ENCODE measurements at regions not wholly inside any gene's neighbourhood (a gene's known extent, or its start where the extent isn't known, plus 50 kb on each side); places are given as distances from the start of the nearest gene placed in this dataset.

GRCh38 chr4:3823496-3824341 lies 57.5 kb downstream of the ADRA2C start:
- DNase-seq (ENCODE audit: low read depth in 2 of 2) = no peak
- H3K4me3 ChIP-seq (replicated peaks in 1 of 2; ENCODE audit: low read depth in 2 of 2, low read length in 2 of 2) = no peak overlapping the region
- no peak for TF ChIP-seq CTCF (IDR thresholded peaks at IDR 0.05; ENCODE audit: low read depth, low read length)

- no peak overlapping the region for H3K4me3 ChIP-seq (replicated peaks in 1 of 2; ENCODE audit: low read depth in 2 of 2, low read length in 2 of 2)
- no peak for TF ChIP-seq CTCF (IDR thresholded peaks at IDR 0.05; ENCODE audit: low read depth, low read length)
- no peak for DNase-seq (ENCODE audit: low read depth in 2 of 2)
Observed at GRCh38 chr4:3824521-3825270, 58.5 kb downstream of the ADRA2C start.

GRCh38 chr4:3825530-3825929 lies 59.3 kb downstream of the ADRA2C start:
- no peak overlapping the region for H3K4me3 ChIP-seq (replicated peaks in 1 of 2; ENCODE audit: low read depth in 2 of 2, low read length in 2 of 2)
- DNase-seq (ENCODE audit: low read depth in 2 of 2) = no peak
- TF ChIP-seq CTCF (IDR thresholded peaks at IDR 0.05; ENCODE audit: low read depth, low read length) = no peak

GRCh38 chr4:3826247-3827172 lies 60.3 kb downstream of the ADRA2C start:
- no peak for TF ChIP-seq CTCF (IDR thresholded peaks at IDR 0.05; ENCODE audit: low read depth, low read length)
- H3K4me3 ChIP-seq (replicated peaks in 1 of 2; ENCODE audit: low read depth in 2 of 2, low read length in 2 of 2) = no peak overlapping the region
- DNase-seq (ENCODE audit: low read depth in 2 of 2) = no peak

- no peak overlapping the region for H3K4me3 ChIP-seq (replicated peaks in 1 of 2; ENCODE audit: low read depth in 2 of 2, low read length in 2 of 2)
- TF ChIP-seq CTCF (IDR thresholded peaks at IDR 0.05; ENCODE audit: low read depth, low read length) = no peak
- DNase-seq (ENCODE audit: low read depth in 2 of 2) = peak in 1 of 2 donors; percentile 62
Observed at GRCh38 chr4:3827616-3828492, 61.7 kb downstream of the ADRA2C start.
